Astrocyte (in vitro differentiated cells and primary cell): ENCODE measurements at regions not wholly inside any gene's neighbourhood (a gene's known extent, or its start where the extent isn't known, plus 50 kb on each side); places are given as distances from the start of the nearest gene placed in this dataset.

Experiments
- DNase-seq: peaks from one replicate; pipeline ENCODE4 v3.0.0-alpha.2; 2010; ENCODE audit warnings: low read depth
- FAIRE-seq: peaks from 2 replicates; lab custom pipeline; 2011; peaks lifted over from hg19 to GRCh38; lab: Jason Lieb, UNC
- H2AFZ ChIP-seq: 2 replicates; pipeline ENCODE4 v1.6.0; 2012; ENCODE audit warnings: low read depth, low read length, inconsistent platforms
- H3K27ac ChIP-seq: 2 replicates; pipeline ENCODE4 v1.5.1; 2011; ENCODE audit warnings: low read depth, low read length, inconsistent platforms
- H3K27me3 ChIP-seq: 2 replicates; pipeline ENCODE4 v1.6.0; 2011; ENCODE audit warnings: low read length, inconsistent platforms; ENCODE audit not compliant: insufficient read depth
- H3K36me3 ChIP-seq: 2 replicates; pipeline ENCODE4 v1.5.1; 2011; ENCODE audit warnings: low read length, inconsistent platforms; ENCODE audit not compliant: insufficient read depth
- H3K4me1 ChIP-seq: 2 replicates; pipeline ENCODE4 v1.5.1; 2011; ENCODE audit warnings: low read length, inconsistent platforms; ENCODE audit not compliant: insufficient read depth
- H3K4me2 ChIP-seq: 2 replicates; pipeline ENCODE4 v1.6.0; 2012; ENCODE audit warnings: low read length, inconsistent platforms
- H3K4me3 ChIP-seq: 2 replicates; pipeline ENCODE4 v1.5.1; 2011; ENCODE audit warnings: low read depth, mild to moderate bottlenecking, low read length, inconsistent platforms; ENCODE audit not compliant: insufficient read depth
- H3K79me2 ChIP-seq: 2 replicates; pipeline ENCODE4 v1.6.0; 2012; ENCODE audit warnings: mild to moderate bottlenecking, low read length, inconsistent platforms; ENCODE audit not compliant: insufficient read depth
- H3K9ac ChIP-seq: 2 replicates; pipeline ENCODE4 v1.6.0; 2012; ENCODE audit warnings: mild to moderate bottlenecking, low read length, inconsistent platforms
- H3K9me3 ChIP-seq: 2 replicates; pipeline ENCODE4 v1.5.1; 2012; ENCODE audit warnings: low read depth, mild to moderate bottlenecking, low read length, inconsistent platforms; ENCODE audit not compliant: insufficient read depth
- H4K20me1 ChIP-seq: 2 replicates; pipeline ENCODE4 v1.6.0; 2012; ENCODE audit warnings: low read length, inconsistent platforms; ENCODE audit not compliant: insufficient read depth
- H3K27ac Mint-ChIP-seq: one replicate; pipeline ENCODE4 v1.8.0; 2021; ENCODE audit warnings: mild to moderate bottlenecking, mixed read lengths; ENCODE audit not compliant: unreplicated experiment
- H3K27me3 Mint-ChIP-seq: one replicate; pipeline ENCODE4 v1.8.0; 2021; ENCODE audit warnings: low read depth, mixed read lengths; ENCODE audit not compliant: unreplicated experiment
- H3K36me3 Mint-ChIP-seq: one replicate; pipeline ENCODE4 v1.8.0; 2021; ENCODE audit warnings: low read depth, mixed read lengths; ENCODE audit not compliant: unreplicated experiment
- H3K4me1 Mint-ChIP-seq: one replicate; pipeline ENCODE4 v1.8.0; 2021; ENCODE audit warnings: low read depth, mixed read lengths; ENCODE audit not compliant: unreplicated experiment
- H3K4me3 Mint-ChIP-seq: one replicate; pipeline ENCODE4 v1.8.0; 2021; ENCODE audit warnings: mild to moderate bottlenecking, moderate library complexity, mixed read lengths; ENCODE audit not compliant: unreplicated experiment
- H3K9me3 Mint-ChIP-seq: one replicate; pipeline ENCODE4 v1.8.0; 2021; ENCODE audit warnings: mild to moderate bottlenecking, mixed read lengths; ENCODE audit not compliant: unreplicated experiment
- EZH2 ChIP-seq: IDR thresholded peaks from 2 replicates; pipeline ENCODE4 v1.6.1; 2012; ENCODE audit warnings: mild to moderate bottlenecking, low read length, inconsistent platforms; ENCODE audit not compliant: insufficient read depth
- TF ChIP-seq, protein P1 (sequence below): IDR thresholded peaks from 2 replicates; pipeline ENCODE4 v1.5.1; 2011; ENCODE audit warnings: low read depth, mild to moderate bottlenecking, inconsistent platforms, low read length, moderate library complexity; ENCODE audit not compliant: insufficient read depth

DNA sequence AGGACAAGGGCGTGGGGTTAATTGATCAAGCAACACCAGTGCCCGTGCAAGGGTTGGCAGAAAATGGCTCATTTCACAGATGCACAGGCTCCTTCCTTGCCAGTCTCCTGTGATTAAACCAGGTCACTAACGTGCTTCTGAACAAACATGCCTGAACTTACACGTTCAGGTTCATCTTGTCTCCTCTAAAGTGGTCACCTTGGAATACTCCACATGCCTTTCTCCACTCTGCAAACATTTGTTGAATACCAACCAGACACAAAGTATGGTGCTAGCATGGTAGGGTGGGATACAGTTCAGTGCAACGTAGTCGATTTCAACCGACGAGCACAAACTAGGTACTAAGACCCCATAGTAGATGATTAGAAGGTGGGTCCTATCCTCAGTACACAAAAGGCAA is 72.6 kb upstream of the PTPRT start:
- peaks cover 15% of the 10 kb centered on the region for H3K9me3 Mint-ChIP-seq
- TF ChIP-seq, protein P1, sequence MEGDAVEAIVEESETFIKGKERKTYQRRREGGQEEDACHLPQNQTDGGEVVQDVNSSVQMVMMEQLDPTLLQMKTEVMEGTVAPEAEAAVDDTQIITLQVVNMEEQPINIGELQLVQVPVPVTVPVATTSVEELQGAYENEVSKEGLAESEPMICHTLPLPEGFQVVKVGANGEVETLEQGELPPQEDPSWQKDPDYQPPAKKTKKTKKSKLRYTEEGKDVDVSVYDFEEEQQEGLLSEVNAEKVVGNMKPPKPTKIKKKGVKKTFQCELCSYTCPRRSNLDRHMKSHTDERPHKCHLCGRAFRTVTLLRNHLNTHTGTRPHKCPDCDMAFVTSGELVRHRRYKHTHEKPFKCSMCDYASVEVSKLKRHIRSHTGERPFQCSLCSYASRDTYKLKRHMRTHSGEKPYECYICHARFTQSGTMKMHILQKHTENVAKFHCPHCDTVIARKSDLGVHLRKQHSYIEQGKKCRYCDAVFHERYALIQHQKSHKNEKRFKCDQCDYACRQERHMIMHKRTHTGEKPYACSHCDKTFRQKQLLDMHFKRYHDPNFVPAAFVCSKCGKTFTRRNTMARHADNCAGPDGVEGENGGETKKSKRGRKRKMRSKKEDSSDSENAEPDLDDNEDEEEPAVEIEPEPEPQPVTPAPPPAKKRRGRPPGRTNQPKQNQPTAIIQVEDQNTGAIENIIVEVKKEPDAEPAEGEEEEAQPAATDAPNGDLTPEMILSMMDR, result no peak
- TF ChIP-seq EZH2, result no peak
- H3K36me3 Mint-ChIP-seq, result no peaks in the 10 kb centered on the region
- Histone ChIP-seq H3K4me2 (no peak overlapping the region), H2AFZ (no peak overlapping the region), H3K27ac (no peak overlapping the region), H3K9me3 (no peaks in the 10 kb centered on the region), H3K4me1 (no peaks in the 10 kb centered on the region), H4K20me1 (no peaks in the 10 kb centered on the region), H3K9ac (no peak overlapping the region), H3K27me3 (no peaks in the 10 kb centered on the region), H3K4me3 (no peak overlapping the region), H3K36me3 (no peaks in the 10 kb centered on the region), H3K79me2 (no peaks in the 10 kb centered on the region)
- no peaks in the 10 kb centered on the region for H3K4me1 Mint-ChIP-seq
- DNase-seq (no peak), FAIRE-seq (no peak)
- no peaks in the 10 kb centered on the region for H3K27me3 Mint-ChIP-seq
- no peak overlapping the region for H3K27ac Mint-ChIP-seq
- H3K4me3 Mint-ChIP-seq, result no peak overlapping the region

DNA sequence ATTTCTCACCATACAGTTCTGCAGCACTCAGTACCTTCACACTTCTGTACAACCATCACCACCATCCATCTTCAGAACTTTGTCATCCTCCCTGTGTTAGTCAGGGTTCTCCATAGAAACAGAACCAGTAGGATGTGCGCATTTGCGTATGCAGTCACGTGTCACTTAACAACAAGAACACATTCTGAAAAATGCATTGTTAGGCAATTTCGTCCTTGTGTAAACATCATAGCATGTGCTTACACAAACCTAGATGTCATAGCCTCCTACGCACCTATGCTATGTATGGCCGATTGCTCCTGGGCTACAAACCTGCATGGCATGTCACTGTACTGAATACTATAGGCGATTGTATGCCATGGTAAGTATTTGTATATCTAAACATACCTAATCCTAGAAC is 66.2 kb upstream of the PTPRT start:
- no peak overlapping the region for H3K4me3 ChIP-seq

DNA sequence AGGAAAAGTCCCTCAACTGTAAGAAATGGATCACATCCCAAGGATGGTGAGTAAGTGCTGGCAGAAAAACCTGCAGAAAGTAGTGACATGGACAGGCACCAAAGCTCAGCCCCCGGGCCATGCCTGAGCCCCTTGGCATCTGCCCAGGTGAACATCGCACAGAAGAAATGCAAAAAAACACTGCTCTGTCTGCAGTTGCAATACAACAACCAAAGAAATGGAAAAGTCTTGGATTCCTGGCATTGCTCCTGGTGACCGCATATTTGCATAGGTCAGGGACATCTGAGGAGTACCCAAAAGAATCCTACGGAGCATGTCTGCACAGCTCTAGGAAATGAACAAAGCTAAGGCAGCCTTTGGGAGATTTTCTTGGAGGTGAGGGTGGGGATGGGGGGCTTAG is 63.1 kb upstream of the PTPRT start:
- H3K4me1 ChIP-seq, result no peaks in the 10 kb centered on the region
- Mint-ChIP-seq H3K27me3 (no peaks in the 10 kb centered on the region), H3K4me3 (no peak overlapping the region), H3K9me3 (peaks cover 6% of the 10 kb centered on the region), H3K27ac (no peak overlapping the region), H3K36me3 (no peaks in the 10 kb centered on the region), H3K4me1 (no peaks in the 10 kb centered on the region)
- TF ChIP-seq, protein P1, result no peak
- no peak for TF ChIP-seq EZH2
- no peaks in the 10 kb centered on the region for H3K79me2 ChIP-seq
- no peaks in the 10 kb centered on the region for H3K9me3 ChIP-seq
- H3K27me3 ChIP-seq, result no peaks in the 10 kb centered on the region
- H3K27ac ChIP-seq, result no peak overlapping the region
- DNase-seq, result no peak
- no peak overlapping the region for H3K9ac ChIP-seq
- no peak for FAIRE-seq
- no peak overlapping the region for H3K4me2 ChIP-seq
- no peaks in the 10 kb centered on the region for H3K36me3 ChIP-seq
- no peak overlapping the region for H2AFZ ChIP-seq
- no peaks in the 10 kb centered on the region for H4K20me1 ChIP-seq
- H3K4me3 ChIP-seq, result no peak overlapping the region

More for the DNA sequence above, 66.2 kb upstream of the PTPRT start:
- no peaks in the 10 kb centered on the region for H3K27me3 ChIP-seq
- H3K9me3 ChIP-seq, result no peaks in the 10 kb centered on the region
- no peaks in the 10 kb centered on the region for H3K36me3 Mint-ChIP-seq
- FAIRE-seq (no peak), DNase-seq (no peak)
- H3K4me1 Mint-ChIP-seq, result no peaks in the 10 kb centered on the region
- H3K4me1 ChIP-seq, result no peaks in the 10 kb centered on the region
- H3K79me2 ChIP-seq, result no peaks in the 10 kb centered on the region
- H3K4me2 ChIP-seq, result no peak overlapping the region
- no peak overlapping the region for H2AFZ ChIP-seq
- H4K20me1 ChIP-seq, result no peaks in the 10 kb centered on the region
- no peak for TF ChIP-seq EZH2
- TF ChIP-seq, protein P1, result no peak
- no peaks in the 10 kb centered on the region for H3K27me3 Mint-ChIP-seq
- no peaks in the 10 kb centered on the region for H3K36me3 ChIP-seq
- no peak overlapping the region for H3K9ac ChIP-seq
- H3K9me3 Mint-ChIP-seq, result peaks cover 9% of the 10 kb centered on the region
- no peak overlapping the region for H3K27ac Mint-ChIP-seq
- no peak overlapping the region for H3K4me3 Mint-ChIP-seq
- H3K27ac ChIP-seq, result no peak overlapping the region
